Sigmoid colon (tissue), 3 donors: ENCODE measurements at regions not wholly inside any gene's neighbourhood (a gene's known extent, or its start where the extent isn't known, plus 50 kb on each side); places are given as distances from the start of the nearest gene placed in this dataset.

ENCODE experiments used
- CTCF ChIP-seq, 4 experiments: fragments of 450-650 bp in 3 of 4; fragments of 200-600 bp in 1 of 4; IDR thresholded peaks; one replicate each; pipeline ENCODE4 v1.5.1; 2016 to 2019; ENCODE audit warnings: antibody characterized with exemption in 4 of 4, mild to moderate bottlenecking in 3 of 4, moderate library complexity in 2 of 4
- POLR2A ChIP-seq, 2 donors: fragments of 450-650 bp; IDR thresholded peaks; one replicate each; pipeline ENCODE4 v1.6.1; 2016; ENCODE audit warnings: antibody characterized with exemption in 2 of 2, mild to moderate bottlenecking in 2 of 2, moderate library complexity in 2 of 2

GRCh38 chr10:78584266-78584665, 484.5 kb upstream of the ZMIZ1 start:
- TF ChIP-seq CTCF (IDR thresholded peaks at IDR 0.05) (no peak), POLR2A (IDR thresholded peaks at IDR 0.05) (no peak)
